RWPE2 (cell line): ENCODE measurements at regions not wholly inside any gene's neighbourhood (a gene's known extent, or its start where the extent isn't known, plus 50 kb on each side); places are given as distances from the start of the nearest gene placed in this dataset.

Experiments used
- ATAC-seq: fragments of 200-7000 bp; cut with Tn5 transposase; 3 replicates; pipeline ENCODE4 v1.9.1; 2021; ENCODE audit warnings: low read depth
- DNase-seq: peaks from one replicate; pipeline ENCODE4 v3.0.0-alpha.2; 2020; ENCODE audit warnings: low spot score
- H3K27ac ChIP-seq: fragments of 450-650 bp; 2 replicates; pipeline ENCODE4 v1.5.1; 2017; ENCODE audit warnings: mild to moderate bottlenecking; ENCODE audit not compliant: poor library complexity, severe bottlenecking
- H3K27me3 ChIP-seq: fragments of 250-450 bp; sonication (Bioruptor Pico); 2 replicates; pipeline ENCODE4 v1.5.1; 2021; ENCODE audit warnings: mild to moderate bottlenecking, moderate library complexity; ENCODE audit not compliant: insufficient read depth, poor library complexity, severe bottlenecking
- H3K36me3 ChIP-seq: fragments of 250-450 bp; sonication (Bioruptor Pico); 2 replicates; pipeline ENCODE4 v1.5.1; 2020; ENCODE audit warnings: low read depth, mild to moderate bottlenecking, moderate library complexity
- H3K4me1 ChIP-seq: fragments of 250-450 bp; sonication (Bioruptor Pico); 2 replicates; pipeline ENCODE4 v1.5.1; 2021; ENCODE audit warnings: mild to moderate bottlenecking, moderate library complexity; ENCODE audit not compliant: insufficient read depth, poor library complexity, severe bottlenecking
- H3K4me3 ChIP-seq: fragments of 250-450 bp; sonication (Bioruptor Pico); 2 replicates; pipeline ENCODE4 v1.5.1; 2021; ENCODE audit warnings: mild to moderate bottlenecking, moderate library complexity; ENCODE audit not compliant: severe bottlenecking
- H3K9me3 ChIP-seq: fragments of 250-450 bp; sonication (Bioruptor Pico); 2 replicates; pipeline ENCODE4 v1.5.1; 2021; ENCODE audit warnings: mild to moderate bottlenecking, moderate library complexity; ENCODE audit not compliant: severe bottlenecking
- TF ChIP-seq, protein P1 (sequence below): fragments of 450-650 bp; IDR thresholded peaks from one replicate; pipeline ENCODE4 v1.5.1; 2017; ENCODE audit warnings: mild to moderate bottlenecking, moderate library complexity; ENCODE audit not compliant: poor library complexity, severe bottlenecking

GRCh38 chr7:21140622-21141021 is 287.3 kb upstream of the SP4 start:
- Histone ChIP-seq H3K4me3 (no peak overlapping the region), H3K27me3 (no peaks in the 10 kb centered on the region), H3K27ac (no peak overlapping the region)

GRCh38 chr7:21141476-21141875 is 286.4 kb upstream of the SP4 start:
- DNase-seq = no peak
- Histone ChIP-seq H3K27ac (no peak overlapping the region), H3K27me3 (no peaks in the 10 kb centered on the region), H3K4me1 (no peaks in the 10 kb centered on the region), H3K4me3 (no peak overlapping the region), H3K9me3 (no peaks in the 10 kb centered on the region), H3K36me3 (no peaks in the 10 kb centered on the region)
- no peak for ATAC-seq
- TF ChIP-seq, protein P1, sequence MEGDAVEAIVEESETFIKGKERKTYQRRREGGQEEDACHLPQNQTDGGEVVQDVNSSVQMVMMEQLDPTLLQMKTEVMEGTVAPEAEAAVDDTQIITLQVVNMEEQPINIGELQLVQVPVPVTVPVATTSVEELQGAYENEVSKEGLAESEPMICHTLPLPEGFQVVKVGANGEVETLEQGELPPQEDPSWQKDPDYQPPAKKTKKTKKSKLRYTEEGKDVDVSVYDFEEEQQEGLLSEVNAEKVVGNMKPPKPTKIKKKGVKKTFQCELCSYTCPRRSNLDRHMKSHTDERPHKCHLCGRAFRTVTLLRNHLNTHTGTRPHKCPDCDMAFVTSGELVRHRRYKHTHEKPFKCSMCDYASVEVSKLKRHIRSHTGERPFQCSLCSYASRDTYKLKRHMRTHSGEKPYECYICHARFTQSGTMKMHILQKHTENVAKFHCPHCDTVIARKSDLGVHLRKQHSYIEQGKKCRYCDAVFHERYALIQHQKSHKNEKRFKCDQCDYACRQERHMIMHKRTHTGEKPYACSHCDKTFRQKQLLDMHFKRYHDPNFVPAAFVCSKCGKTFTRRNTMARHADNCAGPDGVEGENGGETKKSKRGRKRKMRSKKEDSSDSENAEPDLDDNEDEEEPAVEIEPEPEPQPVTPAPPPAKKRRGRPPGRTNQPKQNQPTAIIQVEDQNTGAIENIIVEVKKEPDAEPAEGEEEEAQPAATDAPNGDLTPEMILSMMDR = no peak

More at GRCh38 chr7:21140622-21141021, 287.3 kb upstream of the SP4 start:
- no peaks in the 10 kb centered on the region for H3K4me1 ChIP-seq
- H3K9me3 ChIP-seq = no peaks in the 10 kb centered on the region
- DNase-seq (no peak), ATAC-seq (no peak)
- H3K36me3 ChIP-seq = no peaks in the 10 kb centered on the region
- TF ChIP-seq, protein P1 = no peak

- no peaks in the 10 kb centered on the region for H3K4me1 ChIP-seq
- no peaks in the 10 kb centered on the region for H3K9me3 ChIP-seq
- no peak overlapping the region for H3K27ac ChIP-seq
- TF ChIP-seq, protein P1 = no peak
- H3K27me3 ChIP-seq = no peaks in the 10 kb centered on the region
- no peak for DNase-seq
- H3K36me3 ChIP-seq = no peaks in the 10 kb centered on the region
- no peak overlapping the region for H3K4me3 ChIP-seq
- ATAC-seq = no peak
These were observed 285.8 kb upstream of the SP4 start for GRCh38 chr7:21142081-21142480.

- ATAC-seq = no peak
- no peaks in the 10 kb centered on the region for H3K4me1 ChIP-seq
- H3K9me3 ChIP-seq = no peaks in the 10 kb centered on the region
These were observed 281.1 kb upstream of the SP4 start for GRCh38 chr7:21146642-21147423.

More at GRCh38 chr7:21146642-21147423, 281.1 kb upstream of the SP4 start:
- Histone ChIP-seq H3K27ac (no peak overlapping the region), H3K4me3 (no peak overlapping the region), H3K27me3 (no peaks in the 10 kb centered on the region), H3K36me3 (no peaks in the 10 kb centered on the region)
- TF ChIP-seq, protein P1 = no peak
- DNase-seq = no peak
